Right lobe of liver (tissue), 4 donors: ENCODE measurements at regions not wholly inside any gene's neighbourhood (a gene's known extent, or its start where the extent isn't known, plus 50 kb on each side); places are given as distances from the start of the nearest gene placed in this dataset.

Experiments used
- CTCF ChIP-seq, 4 donors: fragments of 200-600 bp in 3 of 4; fragments of 450-650 bp in 1 of 4; IDR thresholded peaks; one replicate each; pipeline versions ENCODE4 v1.5.1 to v1.8.0; 2016 to 2022; ENCODE audit warnings: antibody characterized with exemption in 4 of 4, mild to moderate bottlenecking in 2 of 4
- POLR2A ChIP-seq: fragments of 450-650 bp; IDR thresholded peaks from one replicate; pipeline ENCODE4 v1.6.1; 2017; ENCODE audit warnings: antibody characterized with exemption, mild to moderate bottlenecking
- donor health status: DM: no; HTN: no; CAD: no.
- donor health status: DM: no; HTN: no; CAD: no.
- donor health status: DM: no; HTN: yes; CAD: no.

GRCh38 chr11:69359735-69360480 is 66.0 kb downstream of the MYEOV start:
- TF ChIP-seq CTCF (IDR thresholded peaks at IDR 0.05) (no peak), POLR2A (no peak)
